OCI-LY1 (cell line): ENCODE measurements at regions not wholly inside any gene's neighbourhood (a gene's known extent, or its start where the extent isn't known, plus 50 kb on each side); places are given as distances from the start of the nearest gene placed in this dataset.

ENCODE experiments used
- H2AFZ ChIP-seq: fragments of 200-600 bp; sonication (generic), shearing (Covaris generic); 2 replicates; pipeline ENCODE4 v1.6.0; 2014; ENCODE audit warnings: antibody characterized with exemption, mild to moderate bottlenecking, low read length
- H3F3A ChIP-seq: fragments of 200-600 bp; sonication (generic), shearing (Covaris generic); 2 replicates; pipeline ENCODE4 v1.6.0; 2014; ENCODE audit warnings: mild to moderate bottlenecking, antibody characterized with exemption, low read length, moderate library complexity; ENCODE audit not compliant: insufficient read depth
- H3K27ac ChIP-seq: fragments of 200-600 bp; sonication (generic); 2 replicates; pipeline ENCODE4 v1.5.1; 2014; ENCODE audit warnings: low read length, mixed run types, mild to moderate bottlenecking, low read depth; ENCODE audit not compliant: poor library complexity, severe bottlenecking
- H3K27me3 ChIP-seq: fragments of 200-600 bp; sonication (generic); 2 replicates; pipeline ENCODE4 v1.6.0; 2014; ENCODE audit warnings: antibody characterized with exemption, mild to moderate bottlenecking, low read length, moderate library complexity; ENCODE audit not compliant: insufficient read depth
- H3K36me3 ChIP-seq: fragments of 200-600 bp; sonication (generic); 2 replicates; pipeline ENCODE4 v1.6.1; 2014; ENCODE audit warnings: mild to moderate bottlenecking, antibody characterized with exemption, low read length, moderate library complexity, mixed read lengths; ENCODE audit not compliant: insufficient read depth
- H3K4me1 ChIP-seq: fragments of 200-600 bp; sonication (generic); 2 replicates; pipeline ENCODE4 v1.5.1; 2014; ENCODE audit warnings: mild to moderate bottlenecking, low read length, moderate library complexity; ENCODE audit not compliant: insufficient read depth, severe bottlenecking
- H3K4me2 ChIP-seq: fragments of 200-600 bp; sonication (generic), shearing (Covaris generic); 2 replicates; pipeline ENCODE4 v1.6.1; 2014; ENCODE audit warnings: low read length
- H3K4me3 ChIP-seq: fragments of 200-600 bp; sonication (generic); 2 replicates; pipeline ENCODE4 v1.5.1; 2014; ENCODE audit warnings: low read length, low read depth, mild to moderate bottlenecking, mixed read lengths; ENCODE audit not compliant: poor library complexity, severe bottlenecking
- H3K79me2 ChIP-seq: fragments of 200-600 bp; shearing (Covaris generic); 2 replicates; pipeline ENCODE4 v1.6.1; 2016; ENCODE audit warnings: mixed run types, low read length, mixed read lengths; ENCODE audit not compliant: insufficient read depth
- H3K9ac ChIP-seq: fragments of 200-600 bp; sonication (generic), shearing (Covaris generic); 2 replicates; pipeline ENCODE4 v1.6.1; 2014; ENCODE audit warnings: mild to moderate bottlenecking, low read length, mixed read lengths
- H3K9me2 ChIP-seq: fragments of 200-600 bp; sonication (generic), shearing (Covaris generic); 2 replicates; pipeline ENCODE4 v1.6.1; 2014; ENCODE audit warnings: low read depth, mild to moderate bottlenecking, low read length, mixed read lengths
- H3K9me3 ChIP-seq: fragments of 200-600 bp; shearing (Covaris generic); 2 replicates; pipeline ENCODE4 v1.6.1; 2014; ENCODE audit warnings: low read length, mixed read lengths
- H4K20me1 ChIP-seq: fragments of 200-600 bp; sonication (generic), shearing (Covaris generic); 2 replicates; pipeline ENCODE4 v1.6.0; 2016; ENCODE audit warnings: mild to moderate bottlenecking, low read length; ENCODE audit not compliant: insufficient read depth
- EZH2 ChIP-seq: fragments of 200-600 bp; sonication (generic), shearing (Covaris generic); IDR thresholded peaks from 2 replicates; pipeline ENCODE4 v1.8.0; 2017; ENCODE audit warnings: borderline replicate concordance, mixed run types, mild to moderate bottlenecking, antibody characterized with exemption, low read length, moderate library complexity, mixed read lengths
- TF ChIP-seq, protein P1 (sequence below): fragments of 200-600 bp; sonication (generic), shearing (Covaris generic); IDR thresholded peaks from 2 replicates; pipeline ENCODE4 v1.5.1; 2017; ENCODE audit warnings: mild to moderate bottlenecking, antibody characterized with exemption, low read length, moderate library complexity, mixed read lengths

DNA sequence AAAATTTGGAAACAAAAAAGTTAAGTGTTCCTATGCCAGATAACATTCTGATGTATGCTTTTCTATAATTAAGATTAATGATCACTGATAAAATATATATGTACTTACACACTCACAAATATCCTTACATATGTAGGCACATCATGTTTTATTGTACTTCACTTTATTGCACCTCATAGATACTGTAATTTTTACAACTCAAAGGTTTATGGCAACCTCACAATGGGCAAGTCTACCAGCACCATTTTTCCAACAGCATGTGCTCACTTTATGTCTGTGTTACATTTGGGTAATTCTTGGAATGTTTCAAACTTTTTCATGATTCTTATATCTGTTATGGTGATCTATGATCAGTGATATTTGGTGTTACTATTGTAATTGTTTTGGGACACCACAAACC, 57.8 kb upstream of the GPRIN3 start:
- no peaks in the 10 kb centered on the region for H3K9me3 ChIP-seq
- H3K9me2 ChIP-seq, result no peaks in the 10 kb centered on the region
- H3K9ac ChIP-seq, result no peak overlapping the region
- H4K20me1 ChIP-seq, result no peaks in the 10 kb centered on the region
- no peak overlapping the region for H2AFZ ChIP-seq
- no peak overlapping the region for H3K4me3 ChIP-seq
- H3K4me2 ChIP-seq, result no peak overlapping the region
- H3K79me2 ChIP-seq, result no peaks in the 10 kb centered on the region
- H3K36me3 ChIP-seq, result no peaks in the 10 kb centered on the region
- no peak overlapping the region for H3K27ac ChIP-seq
- TF ChIP-seq, protein P1, sequence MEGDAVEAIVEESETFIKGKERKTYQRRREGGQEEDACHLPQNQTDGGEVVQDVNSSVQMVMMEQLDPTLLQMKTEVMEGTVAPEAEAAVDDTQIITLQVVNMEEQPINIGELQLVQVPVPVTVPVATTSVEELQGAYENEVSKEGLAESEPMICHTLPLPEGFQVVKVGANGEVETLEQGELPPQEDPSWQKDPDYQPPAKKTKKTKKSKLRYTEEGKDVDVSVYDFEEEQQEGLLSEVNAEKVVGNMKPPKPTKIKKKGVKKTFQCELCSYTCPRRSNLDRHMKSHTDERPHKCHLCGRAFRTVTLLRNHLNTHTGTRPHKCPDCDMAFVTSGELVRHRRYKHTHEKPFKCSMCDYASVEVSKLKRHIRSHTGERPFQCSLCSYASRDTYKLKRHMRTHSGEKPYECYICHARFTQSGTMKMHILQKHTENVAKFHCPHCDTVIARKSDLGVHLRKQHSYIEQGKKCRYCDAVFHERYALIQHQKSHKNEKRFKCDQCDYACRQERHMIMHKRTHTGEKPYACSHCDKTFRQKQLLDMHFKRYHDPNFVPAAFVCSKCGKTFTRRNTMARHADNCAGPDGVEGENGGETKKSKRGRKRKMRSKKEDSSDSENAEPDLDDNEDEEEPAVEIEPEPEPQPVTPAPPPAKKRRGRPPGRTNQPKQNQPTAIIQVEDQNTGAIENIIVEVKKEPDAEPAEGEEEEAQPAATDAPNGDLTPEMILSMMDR, result no peak
- no peak for TF ChIP-seq EZH2
- H3K27me3 ChIP-seq, result no peaks in the 10 kb centered on the region
- no peaks in the 10 kb centered on the region for H3K4me1 ChIP-seq
- no peaks in the 10 kb centered on the region for H3F3A ChIP-seq

DNA sequence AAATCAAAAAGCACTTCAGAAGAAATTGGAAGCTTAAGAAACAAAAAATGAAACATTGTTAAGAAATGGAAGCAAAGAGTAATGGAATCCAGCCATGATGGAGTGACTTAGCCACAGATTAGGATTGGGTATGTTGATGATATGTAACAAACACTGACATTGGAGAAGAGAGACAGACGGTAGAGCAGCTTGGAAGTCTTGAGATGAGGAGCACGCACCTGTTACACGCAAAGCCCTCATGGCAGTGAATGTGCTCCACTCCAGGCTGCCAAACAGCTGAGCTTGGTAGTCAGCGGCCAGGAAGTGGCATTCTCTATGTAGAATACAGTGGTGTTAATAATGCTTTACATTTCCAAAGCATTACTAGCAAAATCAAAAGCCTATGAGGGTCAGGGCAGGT, 56.9 kb upstream of the GPRIN3 start:
- Histone ChIP-seq H3K9ac (no peak overlapping the region), H3K9me2 (no peaks in the 10 kb centered on the region), H3K4me2 (no peak overlapping the region), H3F3A (no peaks in the 10 kb centered on the region), H3K4me1 (no peaks in the 10 kb centered on the region), H3K4me3 (no peak overlapping the region), H3K27ac (no peak overlapping the region), H2AFZ (no peak overlapping the region), H3K79me2 (no peaks in the 10 kb centered on the region), H3K27me3 (no peaks in the 10 kb centered on the region), H3K9me3 (no peaks in the 10 kb centered on the region), H3K36me3 (no peaks in the 10 kb centered on the region), H4K20me1 (no peaks in the 10 kb centered on the region)
- TF ChIP-seq, protein P1, result no peak
- TF ChIP-seq EZH2, result no peak

DNA sequence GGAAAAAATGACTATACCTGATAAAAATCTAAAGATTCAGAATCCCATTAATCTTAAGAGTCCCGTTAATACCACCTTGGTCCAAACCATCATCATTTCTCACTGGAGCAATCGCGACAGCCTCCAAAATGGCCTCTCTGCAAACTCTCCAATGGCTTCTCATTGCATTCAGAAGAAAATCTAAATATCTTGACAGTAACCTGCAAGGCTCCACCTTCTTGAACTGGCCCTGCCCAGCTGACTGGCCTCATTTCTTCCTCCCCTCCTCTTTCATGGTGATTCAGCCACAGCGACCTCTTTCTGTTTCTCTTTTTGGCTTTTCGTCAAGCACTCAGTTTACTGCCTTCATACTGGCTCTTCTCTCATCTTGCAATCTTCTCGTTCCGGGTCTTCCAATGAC, 56.2 kb upstream of the GPRIN3 start:
- Histone ChIP-seq H3K9me3 (no peaks in the 10 kb centered on the region), H3K9me2 (no peaks in the 10 kb centered on the region), H3K4me2 (no peak overlapping the region), H3K9ac (no peak overlapping the region), H3K36me3 (no peaks in the 10 kb centered on the region), H3K27ac (no peak overlapping the region), H3K4me3 (no peak overlapping the region), H3F3A (no peaks in the 10 kb centered on the region), H3K79me2 (no peaks in the 10 kb centered on the region), H2AFZ (no peak overlapping the region), H3K27me3 (no peaks in the 10 kb centered on the region), H3K4me1 (no peaks in the 10 kb centered on the region), H4K20me1 (no peaks in the 10 kb centered on the region)
- no peak for TF ChIP-seq EZH2
- TF ChIP-seq, protein P1, result no peak
